Uterus (tissue), 2 donors: ENCODE measurements at regions not wholly inside any gene's neighbourhood (a gene's known extent, or its start where the extent isn't known, plus 50 kb on each side); places are given as distances from the start of the nearest gene placed in this dataset.

ENCODE experiments used
- POLR2A ChIP-seq, 2 donors: fragments of 450-650 bp; IDR thresholded peaks; one replicate each; pipeline ENCODE4 v1.6.1; 2016; ENCODE audit warnings: antibody characterized with exemption in 2 of 2, mild to moderate bottlenecking in 1 of 2, moderate library complexity in 1 of 2
- TF ChIP-seq, protein P1 (sequence below), 4 experiments: fragments of 200-600 bp in 2 of 4; fragments of 450-650 bp in 2 of 4; sonication (generic) in 2 of 4; IDR thresholded peaks; one replicate each; pipeline ENCODE4 v1.5.1; 2016 to 2019; ENCODE audit warnings: antibody characterized with exemption in 4 of 4, mild to moderate bottlenecking in 2 of 4, moderate library complexity in 1 of 4

GRCh38 chr9:75333624-75334023, 245.3 kb downstream of the OSTF1 start:
- TF ChIP-seq, protein P1, sequence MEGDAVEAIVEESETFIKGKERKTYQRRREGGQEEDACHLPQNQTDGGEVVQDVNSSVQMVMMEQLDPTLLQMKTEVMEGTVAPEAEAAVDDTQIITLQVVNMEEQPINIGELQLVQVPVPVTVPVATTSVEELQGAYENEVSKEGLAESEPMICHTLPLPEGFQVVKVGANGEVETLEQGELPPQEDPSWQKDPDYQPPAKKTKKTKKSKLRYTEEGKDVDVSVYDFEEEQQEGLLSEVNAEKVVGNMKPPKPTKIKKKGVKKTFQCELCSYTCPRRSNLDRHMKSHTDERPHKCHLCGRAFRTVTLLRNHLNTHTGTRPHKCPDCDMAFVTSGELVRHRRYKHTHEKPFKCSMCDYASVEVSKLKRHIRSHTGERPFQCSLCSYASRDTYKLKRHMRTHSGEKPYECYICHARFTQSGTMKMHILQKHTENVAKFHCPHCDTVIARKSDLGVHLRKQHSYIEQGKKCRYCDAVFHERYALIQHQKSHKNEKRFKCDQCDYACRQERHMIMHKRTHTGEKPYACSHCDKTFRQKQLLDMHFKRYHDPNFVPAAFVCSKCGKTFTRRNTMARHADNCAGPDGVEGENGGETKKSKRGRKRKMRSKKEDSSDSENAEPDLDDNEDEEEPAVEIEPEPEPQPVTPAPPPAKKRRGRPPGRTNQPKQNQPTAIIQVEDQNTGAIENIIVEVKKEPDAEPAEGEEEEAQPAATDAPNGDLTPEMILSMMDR (IDR thresholded peaks at IDR 0.05), result peak; percentile 20 to 52 (median 31)
- no peak for TF ChIP-seq POLR2A (IDR thresholded peaks at IDR 0.05)
